Daoy (cell line): ENCODE measurements at regions not wholly inside any gene's neighbourhood (a gene's known extent, or its start where the extent isn't known, plus 50 kb on each side); places are given as distances from the start of the nearest gene placed in this dataset.
"Not testable (repeated sequence)": the region's sequence is repeated elsewhere in the genome, so short reads cannot be mapped to it uniquely, and the experiment has no call there.

Experiments used
- DNase-seq: peaks from one replicate; pipeline ENCODE4 v3.0.0-alpha.2; 2015; ENCODE audit warnings: low read depth

DNA sequence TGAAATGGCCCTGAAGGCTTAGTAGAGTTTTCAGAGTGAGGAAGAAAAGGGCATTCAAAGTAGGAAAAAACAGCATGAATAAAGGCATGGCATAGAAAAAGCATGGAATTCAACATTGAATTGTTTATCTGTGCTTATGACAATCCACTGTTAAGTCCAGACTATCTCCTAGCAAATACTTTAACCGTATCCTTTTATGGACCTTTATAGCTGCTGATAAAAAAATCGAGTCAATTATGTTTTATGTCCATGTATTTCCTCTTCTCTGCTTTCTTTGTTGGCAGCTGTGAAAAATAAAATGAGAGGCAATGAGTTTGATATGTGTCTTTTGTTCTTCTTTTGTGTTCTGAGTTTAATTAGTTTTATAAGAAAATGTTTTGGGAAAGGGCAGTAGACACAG is 70.4 kb downstream of the TDRD15 start:
- DNase-seq: no peak

DNA sequence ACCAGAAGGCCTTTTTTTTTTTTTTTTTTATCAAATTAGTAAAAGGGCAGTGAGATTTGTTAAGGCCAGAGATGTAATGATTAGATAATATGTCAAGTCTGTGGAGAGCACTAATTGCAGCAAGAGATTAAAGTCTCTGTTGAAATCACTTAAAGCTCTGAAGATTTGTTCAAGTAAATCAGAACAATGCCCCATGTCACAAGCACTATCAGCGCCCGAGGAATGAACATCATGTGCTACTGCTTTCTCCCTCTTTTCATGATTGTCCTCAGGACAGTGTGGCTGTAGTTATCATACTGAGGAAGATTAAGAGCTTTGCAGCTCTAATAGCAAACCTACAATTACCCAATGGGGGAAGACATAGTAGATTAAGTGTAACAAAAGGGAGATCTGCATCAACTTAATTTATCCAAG is 71.1 kb downstream of the TDRD15 start:
- no peak for DNase-seq

DNA sequence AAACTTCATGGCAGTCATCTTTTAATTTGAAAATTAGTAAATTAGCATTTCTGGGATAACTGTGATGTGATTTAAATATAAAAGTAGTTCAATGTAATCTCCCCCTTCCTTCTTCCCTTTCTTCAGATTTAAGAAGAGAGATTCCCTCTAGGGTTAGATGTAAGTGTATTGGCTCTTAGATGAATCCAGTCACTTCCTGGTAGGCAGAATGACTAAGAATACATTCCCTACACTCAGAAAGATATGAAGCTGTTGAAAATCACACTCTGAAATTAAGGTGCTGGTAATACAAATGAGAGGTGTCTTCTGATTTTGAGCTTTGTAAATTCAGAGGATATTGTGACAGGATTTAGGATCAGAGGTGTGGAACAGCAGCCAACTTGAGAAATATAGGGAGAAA is 71.6 kb downstream of the TDRD15 start:
- DNase-seq: peak; percentile 16

DNA sequence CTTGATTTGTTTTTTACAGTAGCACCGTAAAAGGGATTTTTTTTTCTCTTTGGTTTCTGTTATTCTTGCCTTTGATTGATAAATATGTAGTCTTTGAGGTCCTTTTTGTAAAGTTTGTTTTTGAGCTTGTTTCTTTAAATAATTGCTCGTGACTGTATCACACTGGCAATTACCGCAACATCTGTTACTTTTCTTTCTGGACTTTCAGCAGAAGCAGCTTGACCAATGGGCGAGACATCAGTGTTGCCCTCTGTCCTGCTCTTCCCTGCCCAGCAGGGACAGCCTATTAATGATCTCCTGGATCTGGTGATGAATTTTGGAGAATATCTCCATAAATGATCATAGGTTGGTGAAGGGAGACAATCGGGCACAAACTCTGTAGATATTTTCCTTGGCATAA is 74.9 kb downstream of the TDRD15 start:
- no peak for DNase-seq

DNA sequence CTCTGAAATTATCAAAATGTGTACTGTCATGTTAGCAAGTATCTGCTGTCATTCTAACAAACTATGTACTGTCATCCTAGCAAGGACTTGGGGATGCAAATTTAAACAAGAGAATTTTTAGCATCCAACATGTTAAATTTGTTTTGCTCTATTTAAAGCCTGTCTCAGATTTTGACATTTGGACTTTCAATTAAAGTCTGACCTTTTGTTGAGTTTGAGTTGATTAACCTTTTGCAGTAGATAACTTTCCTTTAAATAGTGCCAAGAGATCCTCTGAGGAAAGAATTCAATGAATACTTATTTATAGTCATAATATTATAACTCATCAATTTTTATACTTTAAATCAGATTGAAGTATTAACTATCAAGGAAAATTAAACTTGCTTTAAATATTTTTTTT is 80.2 kb downstream of the TDRD15 start:
- no peak for DNase-seq

DNA sequence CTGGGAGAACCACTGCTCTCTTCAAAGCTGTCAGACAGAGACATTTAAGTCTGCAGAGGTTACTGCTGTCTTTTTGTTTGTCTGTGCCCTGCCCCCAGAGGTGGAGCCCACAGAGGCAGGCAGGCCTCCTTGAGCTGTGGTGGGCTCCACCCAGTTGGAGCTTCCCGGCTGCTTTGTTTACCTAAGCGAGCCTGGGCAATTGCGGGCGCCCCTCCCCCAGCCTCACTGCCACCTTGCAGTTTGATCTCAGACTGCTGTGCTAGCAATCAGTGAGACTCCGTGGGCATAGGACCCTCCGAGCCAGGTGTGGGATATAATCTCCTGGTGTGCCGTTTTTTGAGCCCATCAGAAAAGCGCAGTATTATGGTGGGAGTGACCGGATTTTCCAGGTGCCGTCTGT is 90.3 kb downstream of the TDRD15 start:
- not testable (repeated sequence) for DNase-seq

DNA sequence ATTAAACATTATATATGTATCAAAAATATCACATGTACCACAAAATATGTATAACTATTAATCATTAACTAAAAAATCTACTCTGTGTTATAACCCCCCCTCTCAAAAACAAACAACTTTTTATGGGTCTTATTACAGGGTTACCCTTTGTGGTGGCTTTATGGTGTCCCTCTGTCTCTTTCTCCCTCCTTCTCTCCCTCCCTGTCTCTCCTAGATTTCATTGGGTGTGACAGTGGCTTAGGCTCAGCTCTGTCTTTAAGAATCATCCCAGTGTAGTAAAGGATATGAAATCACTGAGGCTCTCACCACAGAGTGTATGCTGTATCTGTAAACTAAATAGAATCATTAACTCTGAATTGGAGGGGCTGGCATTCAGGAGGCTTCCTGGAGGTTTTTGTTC is 93.7 kb downstream of the TDRD15 start:
- DNase-seq: no peak

DNA sequence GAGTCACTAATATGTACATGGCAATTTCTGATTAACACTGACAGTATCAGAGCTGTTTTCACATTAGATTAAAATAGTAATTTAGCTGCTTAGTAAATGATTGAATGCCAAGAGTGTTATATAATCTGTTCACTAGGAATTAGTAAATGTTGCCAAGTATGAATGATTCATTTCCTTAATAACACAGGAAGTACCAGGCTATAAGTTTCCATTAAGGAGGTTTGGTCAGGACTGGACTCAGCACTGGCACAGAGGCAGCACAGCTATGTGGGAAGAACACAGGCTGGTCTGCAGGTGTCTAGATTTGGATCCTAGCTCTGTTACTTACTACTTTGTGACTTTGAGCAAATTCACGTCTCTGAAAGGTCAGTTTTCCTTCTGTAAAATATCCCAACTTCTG is 97.2 kb downstream of the TDRD15 start:
- DNase-seq: peak; percentile 59

DNA sequence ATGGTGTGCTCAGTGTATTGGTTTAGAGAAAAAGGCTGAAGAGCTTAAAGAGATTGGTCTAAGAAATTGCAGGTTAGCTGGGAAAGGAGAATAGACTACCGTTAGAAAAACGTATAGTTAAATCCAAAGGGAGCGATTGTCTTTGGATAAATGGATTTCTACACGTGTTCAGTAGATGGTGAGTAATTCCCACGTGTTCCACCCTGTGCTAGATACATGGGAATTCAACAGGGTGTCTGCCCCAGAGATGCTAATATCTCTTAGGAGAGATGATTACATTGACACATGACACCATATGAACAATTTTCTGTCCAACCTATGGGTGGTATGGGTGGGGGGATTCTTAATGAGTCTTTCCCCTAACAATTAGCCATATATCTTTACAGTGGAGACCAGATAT is 99.8 kb downstream of the TDRD15 start:
- DNase-seq: peak; percentile 14

DNA sequence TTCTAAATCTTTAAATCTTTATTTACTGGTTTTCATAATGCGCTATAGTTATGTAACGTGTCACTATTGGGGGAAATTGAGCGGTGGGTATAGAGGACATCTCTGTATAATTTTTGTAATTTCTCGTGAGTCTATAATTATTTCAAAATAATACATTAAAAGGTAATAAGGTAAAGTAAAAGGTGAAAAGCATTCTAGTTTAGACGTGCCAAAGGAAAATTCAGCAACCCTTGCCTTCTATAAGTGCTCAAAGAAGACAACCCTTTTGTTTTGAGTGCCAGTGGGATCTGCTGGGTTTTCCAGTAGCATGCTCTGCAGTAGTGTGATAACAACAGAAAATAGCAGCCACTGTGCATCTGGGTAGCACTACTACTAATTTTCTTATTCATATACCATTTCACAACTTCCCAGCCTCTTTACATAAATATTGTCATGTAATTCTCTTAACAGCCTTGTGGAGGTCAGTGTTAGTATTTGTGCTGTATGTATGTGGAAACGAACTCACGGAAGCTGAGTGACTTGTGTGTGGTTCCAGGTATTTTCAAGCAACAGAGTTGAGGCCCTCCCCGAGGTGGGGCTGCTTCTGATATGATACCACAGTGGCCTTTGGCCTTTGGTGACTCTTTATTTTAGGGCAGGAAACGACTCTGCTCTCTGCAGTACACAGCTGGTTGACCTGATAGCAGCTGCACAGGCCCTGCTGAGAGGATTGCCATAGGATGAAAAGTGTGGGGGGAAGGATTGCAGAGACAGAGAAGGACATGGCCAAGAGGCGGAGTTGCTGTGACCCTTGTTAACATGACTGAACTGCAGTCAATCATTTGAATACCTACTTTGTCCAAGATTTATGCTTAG is 104.5 kb downstream of the TDRD15 start:
- DNase-seq: no peak

DNA sequence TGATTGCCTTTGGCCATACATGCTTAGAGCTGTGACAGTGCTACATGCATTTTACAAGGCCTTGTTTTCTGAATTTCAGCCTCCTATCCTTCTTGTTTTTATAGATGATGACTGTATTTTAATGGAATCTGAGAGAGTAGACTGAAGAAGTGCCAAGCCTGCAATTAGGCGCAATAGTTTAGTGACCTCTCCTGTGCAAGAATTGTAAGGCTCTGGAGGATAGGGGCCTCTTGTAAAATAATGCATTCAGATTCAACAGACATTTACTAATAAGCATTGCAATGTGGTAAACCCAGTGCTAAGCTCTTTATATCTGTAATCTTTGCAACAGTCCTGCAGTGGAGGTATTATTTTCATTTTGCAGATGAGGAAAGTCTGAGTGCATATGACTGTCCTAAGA is 105.5 kb downstream of the TDRD15 start:
- DNase-seq: no peak

DNA sequence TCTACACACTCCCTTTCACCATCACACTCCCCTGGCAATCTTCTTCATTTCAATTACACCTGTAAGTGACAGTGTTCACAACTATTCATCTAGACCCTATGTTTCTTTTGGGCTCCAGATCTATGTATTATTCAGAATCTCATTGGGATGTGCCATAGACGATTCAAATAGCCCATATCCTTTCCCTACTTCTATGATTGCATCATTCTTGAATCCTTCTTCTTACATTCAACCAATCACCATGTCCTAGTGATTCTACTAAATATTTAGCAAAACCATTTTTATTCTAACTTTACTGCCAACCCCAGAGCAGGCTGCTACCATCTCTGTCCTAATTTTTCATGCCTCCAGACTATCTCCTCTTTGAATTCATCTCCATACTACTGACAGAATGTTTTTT is 106.4 kb downstream of the TDRD15 start:
- DNase-seq: no peak

DNA sequence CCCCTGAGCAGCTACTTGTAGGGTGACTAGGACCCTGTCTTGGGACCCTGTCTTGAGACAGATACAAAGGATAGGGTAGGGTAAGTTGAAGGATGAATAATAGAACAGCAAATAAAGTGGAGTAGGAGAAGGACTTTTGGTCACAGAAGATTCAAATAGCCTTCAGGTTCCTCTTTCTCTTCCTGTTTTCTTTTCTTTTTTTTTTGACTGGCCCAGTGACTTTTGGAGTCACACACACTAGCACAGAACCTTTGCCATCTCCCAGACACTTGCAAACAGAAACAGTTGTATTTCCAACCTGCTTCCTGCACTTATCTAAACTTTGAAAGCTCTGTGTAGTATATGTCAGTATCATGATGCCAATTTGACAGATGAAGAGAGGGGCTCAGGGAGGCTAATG is 108.2 kb downstream of the TDRD15 start:
- DNase-seq: no peak

DNA sequence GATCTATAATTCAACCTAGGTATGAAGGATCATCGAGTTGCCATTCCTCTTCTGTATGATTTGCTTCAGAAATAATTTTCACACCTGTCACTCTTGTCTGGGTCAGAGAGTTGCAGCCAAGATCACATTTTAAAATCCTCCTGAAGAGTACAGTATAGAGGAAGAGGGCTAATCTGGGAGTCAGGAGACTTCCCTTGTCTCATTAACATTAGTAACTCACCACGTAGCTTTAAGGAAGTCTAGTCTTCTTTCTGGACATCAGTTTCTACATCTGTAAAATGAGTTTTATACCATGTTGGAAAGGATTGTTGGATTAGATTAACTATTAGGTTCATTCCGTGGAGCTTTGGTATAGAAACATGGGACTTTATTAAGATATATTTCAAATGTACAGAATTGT is 109.4 kb downstream of the TDRD15 start:
- DNase-seq: no peak

DNA sequence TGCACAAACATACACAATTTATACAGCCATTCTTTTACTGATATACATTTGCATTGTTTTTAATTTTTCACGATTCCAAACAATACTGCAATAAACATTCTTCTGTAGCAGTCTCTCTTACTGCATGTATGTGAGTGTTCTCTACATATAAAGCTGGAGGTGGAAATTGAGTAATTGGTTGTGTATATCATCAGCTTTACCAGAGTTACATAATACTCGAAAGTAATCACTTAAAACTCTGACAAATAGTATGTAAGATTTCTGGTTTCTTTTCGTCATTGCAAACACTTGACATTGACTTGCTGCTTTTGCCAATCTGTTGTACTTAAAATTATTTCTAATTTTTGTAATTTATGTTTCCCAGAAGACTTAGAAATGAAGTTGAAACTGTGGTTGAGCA is 110.2 kb downstream of the TDRD15 start:
- DNase-seq: no peak

DNA sequence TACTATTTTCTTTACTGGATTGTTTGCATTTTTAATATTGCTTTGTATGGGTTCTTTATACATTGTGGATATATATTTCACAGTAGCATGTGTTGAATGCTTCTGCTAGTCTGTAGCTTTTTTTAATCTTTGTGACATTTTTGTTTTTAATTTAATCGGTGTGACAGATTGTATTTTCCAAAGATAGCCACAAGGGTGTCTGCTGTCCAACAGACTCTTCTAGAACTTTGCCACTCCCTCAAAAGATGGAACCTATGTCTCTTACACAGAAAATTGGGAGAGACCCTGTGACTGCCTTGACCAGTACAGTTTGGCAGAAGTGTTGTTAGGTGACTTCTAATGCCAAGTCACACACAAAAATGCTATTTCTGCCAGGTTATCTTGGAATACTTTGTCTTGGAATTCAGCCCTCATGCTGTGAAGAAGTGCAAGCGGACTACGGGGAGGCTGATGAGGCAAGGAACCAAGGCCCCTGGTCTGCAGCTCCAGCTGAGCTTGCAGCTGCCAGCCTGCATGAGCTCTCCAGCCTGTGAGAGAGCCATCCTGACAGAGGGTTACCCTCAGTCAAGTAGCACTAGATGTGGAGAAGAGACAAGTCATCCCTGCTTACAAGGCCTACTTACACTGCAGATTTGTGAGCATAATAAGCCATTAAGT is 110.8 kb downstream of the TDRD15 start:
- DNase-seq: no peak

DNA sequence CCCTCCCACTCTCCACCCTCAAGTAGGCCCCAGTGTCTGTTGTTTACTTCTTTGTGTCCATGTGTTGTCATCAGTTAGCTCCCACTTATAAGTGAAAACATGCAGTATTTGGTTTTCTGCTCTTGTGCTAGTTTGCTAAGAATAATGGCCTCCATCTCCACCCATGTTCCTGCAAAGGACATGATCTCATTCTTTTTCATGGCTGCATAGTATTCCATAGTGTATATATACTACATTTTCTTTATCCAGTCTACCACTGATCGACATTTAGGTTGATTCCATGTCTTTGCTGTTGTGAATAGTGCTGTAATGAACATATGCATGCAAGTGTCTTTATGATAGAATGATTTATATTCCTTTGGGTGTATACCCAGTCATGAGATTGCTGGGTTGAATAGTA is 116.0 kb downstream of the TDRD15 start:
- not testable (repeated sequence) for DNase-seq

DNA sequence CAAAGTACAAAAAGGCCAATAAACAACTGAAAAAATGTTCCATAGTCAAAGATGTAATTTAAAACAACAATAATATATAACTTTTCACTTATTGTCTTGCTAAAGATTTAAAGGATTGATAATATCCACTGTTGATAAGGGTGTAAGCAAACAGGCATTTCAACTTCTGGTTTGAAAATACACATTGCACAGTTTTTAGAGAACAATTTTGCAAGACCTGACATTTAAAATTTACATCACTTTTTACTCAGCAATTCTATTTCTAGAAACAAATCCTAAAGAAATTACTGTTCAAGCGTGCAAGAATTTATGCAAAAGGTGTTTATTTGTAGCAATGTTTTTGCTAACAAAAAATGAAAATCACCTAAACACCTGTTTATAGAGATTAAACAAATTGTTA is 120.4 kb downstream of the TDRD15 start:
- DNase-seq: no peak

DNA sequence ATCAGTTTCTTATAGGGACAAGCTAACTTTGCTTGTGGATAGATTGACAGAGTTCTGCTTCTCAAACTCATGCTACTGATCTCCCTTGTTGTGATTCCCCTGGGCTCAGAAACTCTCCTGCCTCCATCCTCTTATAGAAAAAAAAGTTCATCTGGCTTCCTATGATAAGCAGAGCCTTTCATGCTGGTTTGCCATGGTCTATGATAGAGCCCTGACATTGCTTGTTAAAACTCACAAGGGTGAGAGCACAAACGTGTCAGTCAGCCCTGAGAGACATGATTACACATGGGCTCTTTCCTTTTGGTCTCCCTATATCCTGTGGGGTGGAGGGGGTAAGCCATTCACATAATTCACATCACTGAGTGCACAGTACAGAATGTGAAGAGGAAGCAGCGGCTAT is 121.8 kb downstream of the TDRD15 start:
- DNase-seq: no peak

DNA sequence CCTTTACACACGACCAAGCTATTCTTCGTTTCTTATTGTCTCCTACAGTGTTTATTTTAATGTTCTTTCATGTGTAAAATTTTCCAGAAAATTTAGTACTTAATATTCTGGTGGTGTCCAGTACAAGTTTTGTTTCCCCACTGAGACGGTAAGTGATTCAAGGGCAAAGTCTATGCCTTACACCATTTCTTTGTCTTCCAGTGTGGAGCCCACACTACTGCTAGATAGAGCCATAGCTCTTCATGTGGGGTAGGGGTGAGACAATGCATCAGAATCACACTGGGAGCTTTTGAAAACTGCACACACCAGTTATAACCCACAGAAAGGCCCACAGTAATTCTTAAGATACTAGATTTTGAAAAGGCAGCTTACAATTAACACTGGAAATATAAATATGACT is 125.6 kb downstream of the TDRD15 start:
- no peak for DNase-seq

DNA sequence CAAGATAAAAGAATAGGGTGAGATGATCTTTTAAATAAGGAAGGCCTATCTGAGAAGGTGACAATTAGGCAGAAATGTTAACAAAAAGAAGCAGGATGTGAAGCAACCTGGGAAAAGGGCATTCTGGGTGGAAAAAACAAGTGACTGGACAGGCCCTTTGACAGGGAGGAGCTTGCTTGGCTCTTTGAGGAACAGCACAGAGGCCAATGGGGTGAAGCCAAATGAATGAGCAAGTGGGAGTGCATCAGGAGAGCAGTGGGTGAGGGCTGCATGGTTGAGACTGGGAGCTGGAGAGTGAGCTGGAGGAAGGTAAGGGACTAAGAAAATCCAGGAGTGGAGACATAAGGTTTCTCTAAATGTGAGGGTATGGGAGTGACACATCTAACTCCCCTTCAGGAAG is 126.9 kb downstream of the TDRD15 start:
- DNase-seq: no peak

DNA sequence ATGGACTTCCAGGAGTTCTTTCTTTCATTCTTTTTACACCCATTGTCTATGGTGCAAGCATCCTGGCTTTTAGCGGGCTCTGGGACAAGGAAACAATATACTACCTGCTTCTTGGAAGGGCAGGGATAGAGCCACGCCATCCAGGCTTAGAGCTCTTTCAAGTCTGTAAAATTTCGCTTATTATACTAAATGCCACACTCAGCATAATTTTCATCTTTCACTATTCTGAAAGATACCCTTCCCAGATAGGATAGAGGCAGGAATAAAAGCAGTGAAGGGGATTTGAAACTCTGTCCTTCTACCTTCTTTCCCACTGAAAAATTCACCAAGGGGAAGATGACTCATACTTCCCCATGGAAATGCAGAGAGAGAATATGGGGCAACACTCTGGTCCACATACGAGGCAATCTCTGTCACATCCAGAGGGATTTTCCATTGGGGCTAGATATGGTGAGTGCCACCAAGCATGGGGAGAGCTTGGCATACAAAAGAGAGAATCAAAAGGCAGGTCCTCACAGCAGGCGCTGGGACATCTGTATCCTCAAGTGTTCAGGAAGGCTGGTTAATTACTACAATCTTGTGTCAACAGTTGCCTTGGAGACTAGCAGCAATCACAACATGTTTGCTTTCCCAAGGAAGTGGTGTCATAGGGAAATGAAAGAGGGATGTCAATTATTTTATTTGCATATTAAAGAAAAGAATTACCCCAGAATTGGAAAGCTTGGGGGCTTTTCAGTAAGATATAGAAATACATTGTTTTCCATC is 127.6 kb downstream of the TDRD15 start:
- no peak for DNase-seq
